ENCODE measurements at regions not wholly inside any gene's neighbourhood (a gene's known extent, or its start where the extent isn't known, plus 50 kb on each side); places are given as distances from the start of the nearest gene placed in this dataset.

DNA sequence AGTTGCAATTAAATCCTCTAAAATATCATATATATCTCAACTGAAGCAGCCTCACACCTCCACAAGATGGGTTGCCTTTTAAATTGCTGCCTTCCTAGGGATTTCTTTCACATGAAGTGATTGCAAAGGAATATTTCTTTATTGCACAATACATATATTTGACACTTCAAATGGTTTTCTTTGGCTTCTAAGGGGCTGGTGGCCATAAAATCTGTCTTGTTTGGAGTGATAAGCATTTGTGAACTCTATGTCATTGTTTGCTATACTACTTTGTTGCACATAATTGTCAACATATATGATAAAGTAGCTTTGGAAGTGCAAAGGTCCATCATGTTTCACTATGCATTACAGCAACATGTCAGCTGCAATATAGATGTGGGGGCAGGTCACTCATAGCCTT lies 2380.9 kb downstream of the PCDH9 start:
- DNase-seq: no peak

DNA sequence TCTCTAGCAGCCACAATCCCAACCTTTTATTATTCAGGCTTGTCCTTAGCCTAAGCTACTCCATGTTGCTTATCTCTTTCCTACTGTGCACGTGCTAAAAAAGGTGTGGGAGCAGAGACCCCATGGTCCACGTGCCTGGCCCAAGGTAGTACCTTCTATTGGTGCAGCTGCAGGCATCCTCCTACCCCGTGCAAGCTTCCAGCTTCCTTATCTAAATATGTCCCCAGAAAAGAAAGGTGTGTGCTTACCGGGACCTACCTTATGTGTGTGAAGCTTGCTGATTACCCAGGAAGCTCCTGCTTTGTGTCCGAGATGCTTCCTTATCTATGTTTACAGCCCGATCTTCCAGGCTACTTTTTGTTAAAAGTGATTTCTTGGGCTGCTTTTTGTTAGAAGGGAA lies 2382.4 kb downstream of the PCDH9 start:
- no peak for DNase-seq

DNA sequence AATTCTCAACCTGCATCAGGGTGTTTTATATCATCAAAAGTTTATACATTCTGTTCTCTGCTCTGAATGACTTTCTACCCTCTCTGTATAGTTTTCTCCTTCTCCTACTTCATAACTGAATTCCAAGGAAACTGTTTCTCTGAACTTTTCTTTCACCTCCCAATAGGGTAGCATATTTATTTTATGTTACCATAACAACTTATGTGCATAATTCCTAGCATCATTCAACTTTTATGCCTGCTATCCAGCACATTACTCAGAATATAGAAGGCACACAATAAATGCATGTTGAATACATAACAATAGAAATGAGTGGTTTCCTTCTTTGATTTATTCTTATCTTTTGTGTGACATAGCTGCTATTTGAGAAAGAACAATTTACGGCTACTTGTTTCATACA lies 2385.0 kb downstream of the PCDH9 start:
- no peak for DNase-seq

DNA sequence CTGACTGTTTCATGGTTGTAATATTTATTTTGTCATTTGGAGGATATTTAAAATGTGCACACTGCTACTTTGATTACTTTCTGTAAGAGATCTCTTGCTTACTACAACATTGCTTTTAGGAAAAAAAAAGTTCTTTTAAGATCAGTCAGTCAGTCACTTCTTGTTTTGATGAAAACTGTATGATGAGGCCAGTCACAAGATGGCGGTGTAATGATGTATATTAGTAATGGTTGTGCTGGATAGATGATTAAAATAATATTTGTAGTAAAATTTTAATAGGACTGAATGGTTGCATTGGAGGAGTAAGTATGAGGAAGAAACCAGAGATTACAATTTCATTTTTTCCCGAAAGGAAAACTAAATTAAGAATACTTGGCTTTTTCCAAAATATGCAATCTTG lies 2411.1 kb downstream of the PCDH9 start:
- no peak for DNase-seq

DNA sequence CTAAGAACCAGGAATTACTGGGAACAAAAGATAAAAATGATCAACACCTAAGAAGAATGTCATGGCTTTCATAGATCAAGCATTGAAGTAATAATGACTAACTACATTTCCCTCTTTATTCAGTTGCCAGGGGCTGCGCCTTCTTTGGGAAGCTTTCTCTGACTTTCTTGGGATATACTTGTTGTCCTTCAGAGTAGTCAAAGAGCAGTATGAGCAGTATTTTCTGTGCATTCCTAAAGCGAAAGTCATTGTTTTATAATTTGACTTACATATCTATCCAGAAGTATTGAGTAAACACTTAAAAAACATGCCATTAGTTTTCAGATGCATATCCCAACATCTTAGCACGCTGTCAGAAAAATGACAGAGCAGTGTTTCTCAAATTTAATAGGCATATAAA lies 2412.4 kb downstream of the PCDH9 start:
- no peak for DNase-seq

DNA sequence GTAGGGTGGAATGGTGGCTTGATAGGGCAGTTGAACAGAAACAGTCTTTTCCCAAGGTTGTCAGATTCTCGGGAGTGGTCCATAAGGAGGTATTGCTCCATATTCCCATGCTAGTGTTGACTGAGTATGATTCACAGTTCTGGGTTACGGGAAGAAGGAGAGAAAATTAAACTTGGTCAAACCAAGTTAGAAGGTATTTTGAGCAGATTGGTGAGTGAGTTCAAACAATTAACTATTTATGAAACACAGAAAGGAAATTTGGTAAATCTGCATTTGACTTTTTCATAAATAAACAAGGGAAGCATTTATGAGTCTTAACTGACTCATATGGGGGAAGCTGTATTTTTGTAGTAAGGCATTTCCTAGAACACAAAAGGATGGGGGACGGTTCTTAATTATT lies 2419.4 kb downstream of the PCDH9 start:
- no peak for DNase-seq

DNA sequence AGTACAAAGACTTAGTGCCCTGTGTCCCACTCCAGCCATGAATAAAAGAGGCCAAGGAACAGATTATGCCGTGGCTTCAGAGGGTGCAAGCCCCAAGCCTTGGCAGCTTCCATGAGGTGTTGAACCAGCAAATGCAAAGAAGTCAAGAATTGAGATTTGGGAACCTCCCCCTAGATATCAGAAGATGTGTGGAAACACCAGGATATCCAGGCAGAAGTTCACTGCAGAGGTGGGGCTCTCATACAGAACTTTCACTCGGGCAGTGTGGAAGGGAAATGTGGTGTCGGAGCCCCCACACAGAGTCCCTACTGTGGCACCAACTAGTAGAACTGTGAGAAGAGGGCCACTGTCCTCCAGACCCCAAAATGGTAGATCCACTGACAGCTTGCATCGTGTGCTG lies 2421.4 kb downstream of the PCDH9 start:
- DNase-seq: no peak

DNA sequence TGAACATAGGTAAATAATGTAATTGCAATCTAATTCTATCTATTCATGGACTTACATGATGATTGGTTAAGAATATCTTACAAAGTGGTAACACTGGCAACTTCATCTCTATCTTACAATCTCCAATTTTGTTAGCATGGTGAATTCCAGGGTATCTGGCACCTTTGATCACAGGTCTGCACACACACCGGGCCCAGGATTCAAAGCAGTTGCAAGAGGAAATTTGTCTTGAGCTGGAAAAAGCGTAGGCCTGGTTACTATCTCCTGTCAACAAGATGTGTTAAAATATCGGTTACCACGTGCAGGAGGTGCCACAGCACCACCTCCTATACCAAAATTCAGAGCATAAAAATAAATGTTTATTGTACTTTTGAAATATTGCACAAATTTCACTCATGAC lies 2428.4 kb downstream of the PCDH9 start:
- DNase-seq: no peak

DNA sequence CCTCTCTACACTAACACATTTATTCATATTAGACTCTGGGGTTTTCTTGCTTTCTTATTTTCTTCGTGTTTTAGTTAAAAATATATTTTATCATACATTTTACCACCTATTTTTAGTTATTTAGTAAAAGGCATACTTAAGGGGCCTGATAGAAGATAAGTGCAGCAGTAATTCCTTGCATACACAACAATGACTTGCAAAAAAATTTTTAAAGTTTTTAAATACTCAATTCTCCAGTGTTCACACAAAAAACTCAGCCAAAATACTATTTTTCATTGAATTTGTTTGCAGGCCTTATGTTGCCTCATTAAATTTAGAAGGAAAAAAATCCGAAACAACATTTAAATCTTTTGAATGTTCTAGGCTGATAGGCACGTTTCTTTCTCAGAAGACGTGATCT lies 2431.7 kb downstream of the PCDH9 start:
- no peak for DNase-seq

DNA sequence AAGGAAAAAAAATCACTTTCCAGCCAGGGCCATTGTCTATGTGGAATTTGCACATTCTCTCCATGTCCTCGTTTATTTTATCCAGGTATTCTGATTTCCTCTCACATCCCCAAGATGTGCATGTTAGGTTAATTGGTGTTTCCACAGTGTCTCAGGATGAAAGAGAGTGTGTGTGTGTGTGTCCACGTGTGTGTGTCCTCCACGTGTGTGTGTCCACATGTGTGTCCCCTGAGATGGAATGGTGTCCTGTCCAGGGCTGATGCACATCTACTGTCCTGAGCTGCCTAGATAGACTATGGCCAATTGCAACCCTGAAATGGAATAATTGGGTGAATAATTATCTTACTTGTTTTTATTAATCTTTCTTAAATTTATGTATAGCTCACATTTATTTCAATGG lies 2436.5 kb downstream of the PCDH9 start:
- no peak for DNase-seq

DNA sequence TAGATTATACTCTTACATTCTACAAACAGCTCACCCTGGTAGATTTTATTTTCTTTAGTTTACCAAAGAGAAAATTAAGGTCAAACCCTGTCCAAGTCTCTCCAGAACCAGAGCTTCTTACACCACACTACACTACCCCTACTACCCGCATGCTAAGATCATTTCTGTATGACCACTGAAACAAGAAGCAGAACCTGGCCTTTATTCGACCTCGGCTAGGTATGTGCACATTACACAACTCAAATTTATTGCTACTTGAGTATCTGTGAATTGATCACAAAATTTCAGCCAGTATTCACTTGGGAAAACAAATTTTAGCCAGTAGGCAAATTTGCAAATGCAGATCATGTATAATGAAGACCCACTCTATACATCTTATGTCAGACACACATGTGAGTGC lies 2437.0 kb downstream of the PCDH9 start:
- no peak for DNase-seq

DNA sequence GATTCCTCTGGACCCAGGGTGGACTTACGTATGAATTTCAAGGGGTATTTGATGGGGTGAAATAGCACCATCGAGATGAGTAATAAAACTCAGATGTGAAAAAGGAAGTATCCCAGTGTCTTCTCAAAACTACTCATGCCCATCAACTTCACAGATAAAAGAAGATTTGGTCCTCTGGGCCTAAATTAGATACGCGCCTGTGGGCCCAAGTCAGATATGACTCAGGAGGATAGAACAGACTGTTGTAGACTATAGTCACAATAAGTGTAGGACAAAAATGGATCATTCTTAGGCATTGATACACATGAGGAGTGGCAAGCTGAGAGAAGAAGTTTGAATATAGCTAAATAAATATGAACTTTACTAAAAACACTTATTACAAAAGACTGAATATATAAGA lies 2438.8 kb downstream of the PCDH9 start:
- DNase-seq: no peak

DNA sequence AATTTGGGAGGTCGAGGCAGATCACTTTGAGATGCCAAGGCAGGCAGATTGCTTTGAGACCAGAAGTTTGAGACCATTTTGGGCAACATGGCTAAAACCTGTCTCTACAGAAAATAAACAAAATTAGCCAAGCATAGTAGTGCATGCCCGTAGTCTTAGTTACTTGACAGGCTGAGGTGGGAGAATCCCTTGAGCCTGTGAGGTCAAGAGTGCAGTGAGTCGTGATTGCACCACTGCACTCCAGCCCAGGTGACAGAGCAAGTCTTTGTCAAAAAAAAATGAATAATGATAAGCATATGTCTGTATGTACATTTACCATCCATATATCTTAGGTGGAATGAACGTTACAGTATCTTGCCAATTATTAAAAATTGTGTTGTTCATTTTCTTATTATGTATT lies 2447.7 kb downstream of the PCDH9 start:
- DNase-seq: no peak

DNA sequence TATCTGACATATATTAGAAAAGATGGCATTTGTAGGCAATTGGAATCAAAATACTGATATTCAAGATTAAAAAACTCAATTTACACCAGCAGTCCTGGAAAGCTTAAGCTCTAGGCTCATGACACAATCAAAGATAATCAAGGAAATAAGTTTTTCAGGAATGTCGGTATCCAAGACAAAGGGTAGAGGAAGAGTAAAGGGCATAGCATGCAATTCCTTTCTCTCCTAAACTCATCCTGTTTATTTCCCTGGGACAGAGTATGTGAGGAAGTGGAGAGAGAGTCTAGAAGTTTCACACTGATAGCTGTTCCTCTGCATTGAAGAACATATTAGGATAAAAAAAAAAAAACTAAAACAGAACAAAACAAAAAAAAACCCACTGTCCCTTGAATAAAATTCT lies 2452.1 kb downstream of the PCDH9 start:
- no peak for DNase-seq

DNA sequence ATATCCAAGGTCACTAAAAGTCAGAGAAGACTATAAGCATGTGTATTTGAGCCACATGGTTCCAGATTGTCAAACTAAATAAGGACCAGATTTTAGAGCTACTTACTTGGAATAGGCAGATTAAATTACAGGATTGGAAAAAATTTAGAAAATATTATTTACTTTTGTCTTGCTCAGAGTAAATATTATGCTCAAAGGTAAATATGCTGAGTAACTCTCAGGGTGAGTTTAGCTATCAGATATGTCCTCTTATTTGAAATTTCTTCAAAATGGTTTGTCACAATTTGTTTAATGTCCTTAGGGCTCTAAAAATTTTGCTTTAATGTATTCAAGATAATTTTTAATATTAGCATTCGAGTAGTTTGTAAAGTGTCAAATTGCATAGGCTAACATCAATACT lies 2455.2 kb downstream of the PCDH9 start:
- no peak for DNase-seq

DNA sequence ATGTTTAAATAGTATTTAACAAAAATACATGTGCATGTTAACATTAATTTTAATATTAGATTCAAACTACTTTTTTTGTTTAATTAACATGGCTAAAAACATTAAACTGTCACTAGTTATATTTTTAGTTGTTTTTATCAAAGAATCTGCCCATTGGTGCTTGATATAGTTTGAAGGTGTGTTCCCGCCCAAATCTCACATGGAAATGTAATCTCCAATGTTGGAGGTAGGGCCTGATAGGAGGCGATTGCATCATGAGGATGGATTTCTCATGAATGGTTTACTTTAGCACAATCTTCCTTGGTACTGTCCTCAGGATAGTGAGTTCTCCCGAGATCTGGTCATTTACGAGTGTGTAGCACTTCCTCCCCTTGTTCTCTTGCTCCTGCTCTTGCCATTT lies 2459.4 kb downstream of the PCDH9 start:
- DNase-seq: no peak

DNA sequence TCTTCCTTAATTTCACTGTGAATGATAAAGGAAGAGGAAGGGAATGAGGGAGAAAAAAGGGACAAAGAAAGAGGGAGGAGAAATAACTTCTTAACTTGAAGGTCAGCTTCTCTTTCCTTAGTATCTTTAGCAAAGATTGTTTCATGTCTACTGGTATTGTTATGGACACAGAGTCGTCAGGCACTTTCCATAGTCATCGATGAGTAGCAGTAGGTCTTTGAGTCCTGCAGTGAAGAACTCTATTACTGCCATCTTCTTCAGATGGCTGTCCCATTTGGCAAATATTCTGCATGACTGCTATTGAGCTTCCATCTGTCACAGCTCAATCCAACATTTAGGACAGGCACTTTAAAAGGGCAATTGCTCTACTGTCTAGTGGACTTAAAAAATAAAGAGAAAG lies 2463.1 kb downstream of the PCDH9 start:
- no peak for DNase-seq

DNA sequence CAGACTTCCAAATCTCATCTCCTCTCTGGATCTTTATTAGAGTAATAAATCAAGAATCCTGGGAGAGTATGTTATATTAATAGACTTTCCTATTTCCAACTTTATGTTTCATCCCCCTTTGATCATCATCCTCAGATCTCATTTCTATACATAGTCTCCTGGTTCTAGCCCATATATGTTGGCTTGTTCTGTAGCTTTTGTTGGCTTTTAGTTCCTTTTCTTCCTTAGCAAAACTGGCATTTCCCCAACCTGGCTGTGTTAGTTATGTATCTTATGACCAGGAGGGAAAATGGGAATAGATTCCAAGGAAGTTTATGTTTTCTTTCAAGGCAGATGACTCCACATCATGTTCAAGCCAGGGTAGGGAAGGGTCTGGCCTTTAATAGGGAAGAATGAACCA lies 2464.5 kb downstream of the PCDH9 start:
- DNase-seq: no peak

DNA sequence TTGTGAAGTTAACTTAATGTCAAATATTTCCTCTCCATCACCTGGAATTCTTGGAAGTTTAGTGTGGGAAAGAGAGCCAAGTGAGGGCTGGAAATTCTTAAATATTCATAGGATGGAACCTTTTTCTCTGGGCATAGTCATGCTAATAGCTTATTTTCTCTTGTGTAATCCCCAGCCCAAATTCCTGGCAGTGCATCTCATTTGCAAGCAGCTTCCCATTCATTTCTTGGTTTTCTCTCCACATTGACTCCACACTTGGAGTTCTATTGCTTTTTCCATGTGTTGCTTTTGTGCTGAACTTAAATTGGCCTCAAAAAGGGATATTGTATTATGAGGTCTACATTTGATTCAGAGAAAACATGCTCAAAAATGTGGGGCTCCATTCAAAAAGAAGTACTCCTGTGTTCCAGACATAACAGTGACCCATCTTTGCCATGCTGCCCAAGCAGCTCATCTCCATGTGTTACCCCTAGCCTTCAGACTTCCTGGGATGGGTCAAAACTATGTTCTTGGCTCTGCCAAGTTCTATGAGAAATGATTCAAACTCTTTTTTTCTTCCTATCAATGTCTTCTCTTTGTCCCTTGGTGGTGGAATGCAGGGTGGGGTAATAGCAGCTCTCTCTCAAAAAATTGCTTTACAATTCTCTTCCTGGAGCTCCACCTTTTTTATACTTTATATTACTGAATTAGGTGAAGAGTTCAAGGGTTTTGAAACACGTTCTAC lies 2471.5 kb downstream of the PCDH9 start:
- DNase-seq: no peak

DNA sequence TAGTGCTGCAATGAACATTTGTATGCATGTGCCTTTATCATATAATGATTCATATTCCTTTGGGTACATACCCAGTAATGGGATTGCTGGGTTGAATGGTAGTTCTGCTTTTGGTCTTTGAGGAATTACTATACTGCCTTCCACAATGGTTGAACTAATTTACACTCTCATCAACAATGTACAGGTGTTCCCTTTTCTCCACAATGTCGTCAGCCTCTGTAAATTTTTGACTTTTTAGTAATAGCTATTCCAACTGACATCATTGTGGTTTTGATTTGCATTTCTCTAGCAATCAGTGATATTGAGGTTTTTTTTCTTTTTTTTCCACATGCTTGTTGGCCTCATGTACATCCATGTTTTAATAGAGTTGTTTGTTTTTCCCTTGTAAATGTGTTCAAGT lies 2473.5 kb downstream of the PCDH9 start:
- DNase-seq: no peak

DNA sequence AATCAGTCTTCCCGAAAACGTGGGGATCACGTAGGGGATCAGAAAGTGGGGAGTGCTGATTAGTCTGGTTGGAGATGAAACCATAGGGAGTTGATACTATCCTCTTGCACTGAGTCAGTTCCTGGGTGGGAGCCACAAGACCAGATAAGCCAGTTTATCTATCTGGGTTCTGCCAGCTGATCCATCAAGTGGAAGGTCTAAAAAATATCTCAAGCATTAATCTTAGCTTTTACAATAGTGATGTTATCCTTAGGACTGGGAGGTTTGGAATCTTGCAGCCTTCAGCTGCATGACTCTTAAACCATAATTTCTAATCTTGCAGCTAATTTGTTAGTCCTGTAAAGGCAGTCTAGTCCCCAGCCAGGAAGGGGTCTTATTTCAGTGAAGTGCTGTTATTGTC lies 2474.2 kb downstream of the PCDH9 start:
- DNase-seq: no peak

DNA sequence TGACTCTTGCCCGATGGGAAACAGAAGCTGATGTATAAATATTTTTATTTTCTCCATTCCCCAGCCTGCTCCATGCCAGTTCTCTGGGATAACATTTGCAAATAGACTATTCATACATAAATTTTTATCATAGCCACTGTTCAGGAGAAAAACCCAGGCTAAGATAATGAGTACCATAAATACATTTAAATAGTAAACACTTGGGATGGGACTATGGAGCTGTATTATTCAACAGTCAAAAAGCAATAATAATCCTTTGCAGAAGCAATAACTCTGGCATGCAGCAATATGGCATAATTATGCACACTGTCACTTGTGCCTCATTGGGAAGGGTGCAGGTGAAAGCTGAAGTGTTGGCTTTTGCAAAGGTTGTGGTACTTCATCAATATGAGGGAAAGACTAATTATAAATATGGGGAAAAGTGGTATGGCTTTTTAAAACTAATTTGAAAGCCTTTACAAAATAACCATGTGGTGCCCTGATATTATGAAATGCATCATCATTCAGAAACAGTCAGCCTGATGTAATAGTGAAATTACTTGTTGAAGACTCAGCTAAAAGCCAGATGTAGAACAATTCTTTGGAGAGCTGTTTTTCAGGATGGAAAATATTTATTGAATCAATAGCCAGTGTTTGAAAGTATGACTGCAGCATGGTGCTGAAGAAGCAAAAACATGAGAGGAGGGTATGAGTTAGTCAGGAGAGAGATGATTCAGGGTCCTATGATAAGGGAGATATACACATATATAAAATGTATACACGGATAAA lies 2476.7 kb downstream of the PCDH9 start:
- no peak for DNase-seq

DNA sequence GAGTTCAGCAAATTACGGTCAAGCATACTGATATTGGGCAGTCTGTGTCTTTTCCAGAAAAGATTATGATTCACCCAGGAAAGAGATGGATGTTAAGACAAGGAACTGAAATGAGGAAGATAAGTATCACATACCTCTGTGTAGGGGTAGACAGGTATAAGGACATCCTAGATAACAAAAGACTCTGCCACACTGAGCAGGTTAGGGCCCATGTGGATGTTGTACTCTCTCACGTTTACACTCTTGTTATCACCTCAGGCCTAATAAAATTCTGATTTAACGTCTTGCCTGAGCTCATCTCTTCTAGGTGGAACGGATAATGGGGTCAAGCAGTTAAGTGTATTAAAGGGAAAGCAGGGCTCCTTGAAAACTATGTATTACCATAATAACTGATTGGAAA lies 2480.8 kb downstream of the PCDH9 start:
- no peak for DNase-seq

DNA sequence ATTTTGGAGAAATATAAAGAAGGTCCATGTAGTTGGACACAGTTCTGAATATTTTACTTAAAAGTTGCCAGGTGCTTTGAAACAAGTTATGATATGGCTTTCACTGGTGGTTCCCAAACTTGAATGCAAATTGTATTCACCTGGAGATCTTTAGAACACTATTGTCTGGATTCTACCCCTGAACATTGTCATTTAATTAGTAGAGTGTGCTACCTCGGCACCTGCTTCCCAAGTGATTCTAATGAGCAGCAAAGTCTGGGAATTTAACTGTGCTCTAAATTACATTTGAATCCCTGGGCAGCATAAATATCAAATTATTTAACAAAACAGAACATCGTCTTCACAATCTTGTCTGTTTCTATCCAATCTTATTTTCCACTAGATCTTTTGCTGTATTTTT lies 2483.3 kb downstream of the PCDH9 start:
- no peak for DNase-seq

DNA sequence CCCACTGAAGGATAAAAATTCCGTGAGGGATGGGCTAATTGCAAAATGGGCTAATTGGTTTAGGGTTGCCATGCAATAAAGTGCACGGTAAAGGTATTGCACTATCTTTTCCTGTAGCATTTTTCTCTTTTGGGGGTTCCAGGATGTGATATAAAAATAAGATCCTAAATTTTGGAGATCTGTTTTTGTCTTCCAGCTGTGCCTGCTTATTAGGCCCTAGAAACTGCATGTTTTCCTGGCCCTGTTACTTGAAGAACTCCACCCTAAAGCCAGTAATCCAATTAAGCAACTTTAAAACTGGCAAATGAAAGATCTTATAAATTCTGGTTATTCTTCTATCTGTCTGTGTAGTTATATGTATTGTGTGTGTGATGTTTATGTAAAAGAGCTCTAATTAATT lies 2489.6 kb downstream of the PCDH9 start:
- no peak for DNase-seq
